HS-27A (cell line): ENCODE measurements at regions not wholly inside any gene's neighbourhood (a gene's known extent, or its start where the extent isn't known, plus 50 kb on each side); places are given as distances from the start of the nearest gene placed in this dataset.
"Not testable (repeated sequence)": the region's sequence is repeated elsewhere in the genome, so short reads cannot be mapped to it uniquely, and the experiment has no call there.

Experiments used
- DNase-seq: peaks from one replicate; pipeline ENCODE4 v3.0.0-alpha.2; 2012; ENCODE audit warnings: low read depth, missing footprints

DNA sequence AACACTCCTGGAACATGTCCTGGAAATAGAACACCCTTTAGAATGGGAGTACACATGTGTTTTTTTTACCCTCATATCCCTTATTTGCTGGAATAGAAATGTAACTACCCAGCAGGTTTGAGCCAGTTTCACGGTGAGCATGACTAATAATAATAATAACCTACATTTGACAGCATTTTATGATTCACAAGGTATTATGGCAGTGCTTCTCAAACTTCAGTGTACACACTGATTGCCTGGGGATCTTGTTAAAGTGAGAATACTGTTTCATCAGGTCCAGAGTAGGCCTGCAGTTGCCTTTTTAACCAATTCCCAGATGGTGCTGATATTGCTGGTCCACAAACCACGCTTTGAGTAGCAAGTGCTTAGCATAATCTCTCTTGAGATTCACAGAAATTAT, 63.9 kb downstream of the NFKBIZ start:
- DNase-seq: no peak

DNA sequence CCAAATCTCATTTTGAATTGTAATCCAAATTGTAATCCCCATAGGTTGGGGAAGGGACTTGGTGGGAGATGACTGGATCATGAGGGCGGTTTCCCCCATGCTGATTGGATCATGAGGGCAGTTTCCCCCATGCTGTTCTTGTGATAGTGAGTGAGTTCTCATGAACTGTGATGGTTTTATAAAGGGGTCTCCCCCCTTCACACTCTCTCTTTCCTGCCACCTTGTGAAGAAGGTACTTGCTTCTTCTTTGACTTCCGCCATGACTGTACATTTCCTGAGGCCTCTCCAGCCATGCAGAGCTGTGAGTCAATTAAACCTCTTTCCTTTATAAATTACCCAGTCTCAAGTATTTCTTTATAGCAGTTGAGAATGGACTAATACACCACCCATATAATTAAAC, 68.4 kb downstream of the NFKBIZ start:
- not testable (repeated sequence) for DNase-seq

DNA sequence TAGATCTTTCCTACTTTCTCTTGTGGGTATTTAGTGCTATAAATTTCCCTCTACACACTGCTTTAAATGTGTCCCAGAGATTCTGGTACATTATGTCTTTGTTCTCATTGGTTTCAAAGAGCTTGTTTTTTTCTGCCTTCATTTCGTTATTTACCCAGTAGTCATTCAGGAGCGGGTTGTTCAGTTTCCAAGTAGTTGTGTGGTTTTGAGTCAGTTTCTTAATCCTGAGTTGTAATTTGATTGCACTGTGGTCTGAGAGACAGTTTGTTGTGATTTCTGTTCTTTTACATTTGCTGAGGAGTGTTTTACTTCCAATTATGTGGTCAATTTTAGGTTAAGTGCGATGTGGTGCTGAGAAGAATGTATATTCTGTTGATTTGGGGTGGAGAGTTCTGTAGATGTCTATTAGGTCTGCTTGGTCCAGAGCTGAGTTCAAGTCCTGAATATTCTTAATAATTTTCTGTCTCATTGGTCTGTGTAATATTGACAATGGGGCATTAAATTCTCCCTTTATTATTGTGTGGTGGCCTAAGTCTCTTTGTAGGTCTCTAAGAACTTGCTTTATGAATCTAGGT, 72.9 kb downstream of the NFKBIZ start:
- not testable (repeated sequence) for DNase-seq

DNA sequence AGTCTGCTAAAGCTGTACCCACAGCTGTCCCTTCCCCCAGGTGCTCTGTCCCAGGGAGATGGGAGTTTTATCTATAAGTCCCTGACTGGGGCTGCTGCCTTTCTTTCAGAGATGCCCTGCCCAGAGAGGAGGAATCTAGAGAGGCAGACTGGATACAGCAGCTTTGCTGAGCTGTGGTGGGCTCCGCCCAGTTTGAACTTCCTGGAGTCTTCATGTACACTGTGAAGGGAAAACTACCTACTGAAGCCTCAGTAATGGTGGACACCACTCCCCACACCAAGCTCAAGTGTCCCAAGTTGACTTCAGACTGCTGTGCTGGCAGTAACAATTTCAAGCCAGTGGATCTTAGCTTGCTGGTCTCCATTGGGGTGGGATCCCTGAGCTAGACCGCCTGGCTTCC, 75.3 kb downstream of the NFKBIZ start:
- DNase-seq: not testable (repeated sequence)

DNA sequence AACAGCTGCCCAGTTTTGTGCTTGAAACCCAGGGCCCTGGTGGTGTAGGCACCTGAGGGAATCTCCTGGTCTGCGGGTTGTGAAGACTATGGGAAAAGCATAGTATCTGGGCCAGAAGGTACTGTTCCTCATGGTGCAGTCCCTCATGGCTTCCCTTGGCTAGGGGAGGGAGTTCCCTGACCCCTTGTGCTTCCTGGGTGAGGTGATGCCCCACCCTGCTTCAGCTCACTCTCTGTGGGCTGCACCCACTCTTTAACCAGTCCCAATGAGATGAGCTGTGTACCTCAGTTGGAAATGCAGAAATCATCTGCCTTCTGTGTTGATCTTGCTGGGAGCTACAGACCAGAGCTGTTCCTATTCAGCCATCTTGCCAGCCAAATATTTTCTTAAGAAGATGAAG, 75.8 kb downstream of the NFKBIZ start:
- DNase-seq: not testable (repeated sequence)

DNA sequence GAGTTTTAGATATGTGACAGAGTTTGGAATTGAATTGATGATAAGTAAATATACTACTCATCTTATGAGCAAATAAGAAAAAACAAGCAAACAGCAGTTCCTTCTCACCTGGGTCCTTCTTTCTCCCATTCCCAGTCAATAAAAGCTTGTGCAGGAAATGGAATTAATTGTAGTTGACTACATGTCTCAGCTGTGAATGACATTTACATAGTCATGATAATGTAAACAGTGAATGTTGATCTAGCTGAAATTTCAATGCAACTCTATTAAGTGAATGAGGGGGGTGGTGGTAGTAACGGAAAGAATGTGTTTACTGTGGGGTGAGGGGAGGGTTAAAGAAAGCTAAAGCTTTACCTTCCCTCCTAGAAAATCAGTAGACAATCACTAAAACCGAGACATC, 76.2 kb downstream of the NFKBIZ start:
- DNase-seq: no peak

DNA sequence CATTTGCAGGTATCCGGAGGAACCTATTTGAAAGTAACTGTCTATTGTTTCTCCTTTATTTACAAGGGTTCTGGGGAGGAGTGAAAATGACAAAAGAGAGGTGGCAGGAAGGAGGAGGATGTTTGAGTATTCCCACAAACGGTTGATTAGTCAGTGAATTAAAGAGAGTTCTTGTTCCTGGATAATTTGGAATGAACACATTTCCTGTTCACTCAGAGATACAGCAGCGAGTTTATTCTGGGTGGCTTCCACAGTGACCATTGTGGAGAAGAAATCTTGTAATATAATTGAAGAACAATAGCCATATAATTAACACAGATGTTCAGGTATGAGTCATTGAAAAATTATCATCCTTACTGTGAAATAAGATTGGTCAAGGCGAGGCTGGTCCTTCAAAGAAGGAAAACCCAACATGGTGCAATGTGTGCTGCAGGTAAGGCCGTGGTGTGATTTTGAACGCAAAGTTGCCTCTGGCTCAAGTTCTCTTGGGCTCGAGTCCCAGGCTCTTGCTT, 77.3 kb downstream of the NFKBIZ start:
- DNase-seq: no peak

DNA sequence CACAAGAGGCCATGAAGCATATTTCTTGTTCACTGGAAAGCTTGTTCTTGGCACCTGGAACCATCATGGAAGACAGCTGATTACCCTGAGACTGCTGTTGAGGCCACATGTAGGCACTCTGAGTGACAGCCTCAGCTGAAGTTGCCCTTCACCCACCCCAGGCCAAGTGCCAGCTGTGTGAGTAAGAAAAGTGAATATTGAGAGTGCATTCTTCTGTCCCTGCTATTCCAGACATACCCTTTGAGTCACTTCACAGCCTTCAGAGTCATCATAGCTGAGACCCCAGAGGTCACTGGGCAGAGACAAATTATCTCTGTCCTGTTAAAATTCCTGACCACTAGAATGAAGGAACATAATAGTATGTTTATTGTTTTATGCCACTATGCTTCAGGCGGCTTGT, 79.6 kb downstream of the NFKBIZ start:
- peak; percentile 83 for DNase-seq

DNA sequence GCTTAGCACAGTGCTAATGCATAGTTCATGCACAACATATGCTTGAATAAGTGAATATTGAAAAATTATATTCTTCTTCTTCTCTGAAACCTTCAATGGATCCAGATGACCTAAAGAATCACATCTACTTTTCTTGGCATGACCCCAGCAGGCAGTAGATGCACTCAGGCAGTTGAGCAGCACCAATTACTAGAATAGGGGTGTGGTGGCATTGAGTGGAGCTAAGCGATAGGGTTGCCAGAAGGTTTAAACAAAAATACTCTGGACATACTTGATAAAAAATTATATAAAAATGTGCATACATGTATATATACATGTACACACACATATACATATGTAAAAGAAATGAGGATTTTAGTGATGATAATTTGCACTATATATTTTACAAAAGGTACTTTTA, 81.8 kb downstream of the NFKBIZ start:
- DNase-seq: no peak

DNA sequence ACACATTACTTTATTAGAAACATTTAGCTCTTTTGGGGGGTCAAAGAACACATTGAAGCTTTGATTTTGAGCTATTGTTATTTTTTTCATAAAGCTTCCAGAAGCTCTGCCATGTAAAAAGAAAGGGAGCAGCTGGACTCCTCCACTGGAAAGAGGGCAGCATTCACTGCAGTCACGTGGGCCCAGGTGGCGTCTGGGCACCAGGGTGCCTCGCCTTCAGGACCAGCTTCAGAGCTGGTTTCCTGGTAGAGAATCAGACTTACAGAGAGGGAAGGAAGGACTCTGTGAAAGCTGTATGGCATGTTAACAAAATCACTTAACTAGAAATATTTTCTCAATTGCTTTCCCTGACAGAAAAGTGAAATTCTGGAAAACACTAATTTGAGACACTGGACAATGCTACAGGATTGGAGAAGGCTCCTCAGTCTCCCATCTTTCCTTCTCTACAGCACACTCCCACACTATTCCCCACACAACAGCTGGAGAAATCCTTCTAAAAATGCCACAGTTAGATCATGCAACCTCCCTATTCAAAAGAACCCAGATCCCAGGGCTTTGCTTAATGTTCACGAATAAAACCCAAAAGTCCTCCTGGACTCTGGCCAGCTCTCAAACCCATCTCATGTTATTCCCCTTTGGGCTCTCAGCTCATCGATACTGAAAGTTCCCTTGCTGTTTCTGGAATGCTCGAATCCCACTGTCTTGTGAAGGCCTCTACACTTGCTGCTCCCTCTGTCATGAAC, 83.2 kb downstream of the NFKBIZ start:
- DNase-seq: no peak

DNA sequence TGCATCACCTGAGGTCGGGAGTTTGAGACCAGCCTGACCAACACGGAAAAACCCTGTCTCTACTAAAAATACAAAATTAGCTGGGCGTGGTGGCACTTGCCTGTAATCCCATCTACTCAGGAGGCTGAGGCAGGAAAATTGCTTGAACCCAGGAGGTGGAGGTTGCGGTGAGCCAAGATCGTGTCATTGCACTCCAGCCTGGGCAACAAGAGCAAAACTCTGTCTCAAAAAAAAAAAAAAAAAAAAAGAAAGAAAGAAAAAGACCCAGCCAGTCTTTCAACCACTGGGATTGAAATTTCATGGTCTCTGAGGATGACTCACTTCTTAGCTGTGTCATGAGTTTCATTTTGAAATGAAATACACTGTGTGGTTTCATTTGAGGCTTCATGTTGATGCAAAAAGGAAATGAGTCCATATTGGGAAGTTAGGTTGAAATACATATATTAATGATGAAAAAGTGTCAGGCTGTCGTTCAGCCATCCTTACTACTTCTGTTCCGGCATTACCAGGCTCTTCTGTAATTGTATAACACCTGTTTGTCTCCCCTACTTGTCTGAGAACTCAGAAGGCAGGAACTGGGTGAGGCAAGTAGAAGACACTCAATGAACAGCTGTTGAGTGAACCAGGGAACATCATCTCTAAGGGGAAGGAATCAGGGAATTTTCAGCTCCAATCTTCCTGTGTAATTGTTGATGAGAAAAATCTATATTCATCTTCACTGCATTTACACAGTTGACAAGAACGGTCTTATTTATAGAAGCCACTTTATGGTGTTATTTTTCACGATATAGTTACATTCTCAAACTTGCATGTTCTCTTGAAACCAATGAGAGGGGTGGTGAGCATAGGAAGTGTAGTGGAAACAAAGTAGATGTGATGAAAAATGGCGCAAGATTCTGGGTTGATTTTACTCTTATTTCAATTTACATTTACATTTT, 87.4 kb downstream of the NFKBIZ start:
- peak; percentile 79 for DNase-seq

DNA sequence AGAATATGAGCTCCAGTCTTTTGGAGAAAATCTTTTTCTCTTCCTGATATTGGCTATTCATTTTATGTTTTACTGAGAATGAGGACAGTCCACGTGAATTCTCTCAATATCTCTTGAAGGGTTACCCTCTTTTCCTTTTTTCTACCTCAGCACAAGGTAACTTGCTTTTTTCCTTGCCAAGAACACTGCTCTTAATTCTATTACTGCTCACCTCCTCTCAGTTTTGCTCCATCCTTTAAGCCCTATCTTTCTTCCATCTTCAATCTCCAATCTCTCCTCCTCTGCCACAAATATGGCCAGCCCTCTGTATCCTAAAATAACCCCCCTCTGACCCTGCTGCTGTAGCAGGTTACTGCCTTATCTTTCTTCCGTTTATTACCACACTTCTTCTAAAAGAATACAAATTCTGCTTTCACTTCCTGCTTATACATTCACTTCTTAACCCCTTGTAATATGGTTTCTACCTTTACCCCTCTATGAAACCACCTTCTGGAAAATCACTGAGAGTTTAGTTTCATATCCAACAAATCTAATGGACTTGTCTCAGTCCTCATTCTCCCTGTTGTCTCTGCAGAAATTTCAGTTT, 89.0 kb downstream of the NFKBIZ start:
- no peak for DNase-seq

DNA sequence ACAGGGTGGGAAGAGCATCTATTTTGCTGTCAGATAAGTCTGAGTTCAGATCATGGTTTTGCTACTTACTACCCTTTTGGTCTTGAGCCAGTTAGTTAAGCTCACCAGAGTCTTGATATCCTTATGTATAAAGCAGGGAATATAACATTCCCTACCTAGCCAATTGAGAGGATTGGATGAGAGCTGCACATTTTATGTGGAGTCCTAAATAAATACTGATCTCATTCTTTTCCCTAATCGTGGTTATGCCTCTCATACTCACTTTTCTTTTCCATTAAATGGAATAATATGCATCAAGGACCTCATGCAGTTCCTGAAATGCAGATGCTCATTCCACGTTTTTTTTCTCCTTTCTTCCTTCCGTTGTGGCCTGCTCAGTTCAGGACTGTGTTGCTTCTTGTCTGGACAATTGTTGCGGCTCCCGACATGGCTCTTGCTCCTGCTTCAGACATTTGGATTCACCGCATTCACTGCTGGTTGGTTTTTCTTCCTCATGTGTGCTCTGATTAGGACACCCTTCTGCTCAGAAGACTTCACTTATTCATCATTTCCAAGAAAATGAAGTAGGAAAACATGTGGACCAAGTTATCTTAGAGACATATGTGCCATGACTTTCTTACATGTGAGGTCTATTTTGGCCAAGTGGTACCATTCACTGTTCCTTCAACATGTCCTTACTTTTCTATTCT, 90.2 kb downstream of the NFKBIZ start:
- DNase-seq: no peak

DNA sequence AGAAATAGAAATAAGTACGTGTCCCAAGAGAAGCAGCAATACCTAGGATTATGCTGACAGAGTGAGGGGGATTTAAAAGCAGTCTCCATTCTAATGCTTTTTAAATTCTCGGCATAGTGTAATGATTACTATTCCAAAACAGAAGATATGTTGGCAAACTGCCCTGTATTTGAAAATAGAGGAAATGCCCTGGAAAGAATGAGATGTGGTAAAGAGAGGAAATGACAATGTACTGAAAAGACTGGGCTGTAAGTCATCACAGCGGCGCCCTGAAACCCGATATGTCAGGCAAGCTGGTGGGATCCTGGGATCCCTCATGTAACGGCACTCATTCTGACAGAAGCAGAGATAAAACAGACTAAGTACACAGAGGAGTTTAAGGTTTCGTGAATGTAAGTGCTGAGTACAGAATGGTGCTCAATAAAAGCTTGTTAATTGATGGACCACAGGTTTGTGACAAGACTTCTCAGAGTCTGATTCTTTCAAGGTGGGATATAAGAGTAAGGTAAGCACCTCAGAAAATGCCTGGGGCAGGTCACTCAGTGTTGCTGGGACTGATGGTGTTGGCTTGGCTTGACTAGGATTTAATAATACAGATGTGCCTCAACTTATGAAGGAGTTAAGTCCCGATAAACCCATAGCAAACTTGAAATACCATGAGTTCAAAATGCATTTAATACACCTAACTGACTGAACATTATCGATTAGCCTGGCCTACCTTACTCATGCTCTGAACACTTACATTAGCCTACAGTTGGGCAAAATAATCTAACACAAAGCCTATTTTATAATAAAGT, 91.4 kb downstream of the NFKBIZ start:
- peak; percentile 97 for DNase-seq

DNA sequence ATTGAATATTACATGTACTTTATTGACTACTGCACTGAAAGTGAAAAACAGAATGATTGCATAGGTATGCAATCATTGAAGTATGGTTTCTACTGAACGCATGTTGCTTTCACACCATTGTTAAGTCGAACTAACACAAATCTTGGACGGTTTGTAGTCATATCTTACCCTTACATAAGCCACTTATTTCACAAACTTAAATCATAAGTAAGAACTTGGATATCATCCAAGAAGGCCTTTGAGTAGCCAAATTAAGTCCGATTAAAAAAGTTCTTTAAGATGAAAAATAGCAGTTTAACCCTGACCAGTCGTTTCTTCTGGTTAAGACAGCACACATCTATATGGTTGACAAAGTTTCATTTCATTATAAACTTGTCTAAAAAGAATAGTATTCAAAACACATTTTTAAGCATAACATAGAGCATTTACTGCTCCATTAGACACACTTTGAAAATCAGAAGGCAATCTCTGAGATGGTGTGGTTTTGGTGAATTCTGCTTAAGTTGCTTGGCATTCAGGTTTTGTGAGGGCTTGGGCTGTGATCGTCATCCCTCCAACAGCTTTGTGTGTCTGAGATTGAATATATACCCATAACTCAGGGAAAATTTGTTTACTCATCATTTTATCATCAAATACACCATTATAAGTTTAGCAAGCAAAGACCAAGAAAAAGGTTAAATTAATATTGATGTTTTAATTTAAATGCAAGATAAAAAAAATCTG, 92.2 kb downstream of the NFKBIZ start:
- DNase-seq: no peak

DNA sequence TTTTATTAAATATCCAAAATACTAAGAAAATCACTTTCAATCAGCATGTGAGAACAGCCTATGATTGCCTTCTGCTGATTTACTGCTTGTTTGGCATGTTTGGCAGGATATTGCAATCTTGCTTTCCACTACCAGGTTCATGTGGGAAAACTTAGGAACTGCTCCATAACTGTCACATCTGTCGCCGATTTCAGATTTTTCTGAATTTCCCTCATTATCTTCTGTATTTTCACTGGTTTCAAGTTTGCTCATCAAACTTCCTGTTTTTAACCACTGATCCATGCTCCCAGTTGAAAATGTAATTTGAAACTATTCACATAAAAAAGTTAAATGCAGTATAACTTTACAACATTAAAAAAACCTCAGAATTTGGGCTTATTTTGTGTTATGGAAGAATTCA, 93.0 kb downstream of the NFKBIZ start:
- DNase-seq: no peak

DNA sequence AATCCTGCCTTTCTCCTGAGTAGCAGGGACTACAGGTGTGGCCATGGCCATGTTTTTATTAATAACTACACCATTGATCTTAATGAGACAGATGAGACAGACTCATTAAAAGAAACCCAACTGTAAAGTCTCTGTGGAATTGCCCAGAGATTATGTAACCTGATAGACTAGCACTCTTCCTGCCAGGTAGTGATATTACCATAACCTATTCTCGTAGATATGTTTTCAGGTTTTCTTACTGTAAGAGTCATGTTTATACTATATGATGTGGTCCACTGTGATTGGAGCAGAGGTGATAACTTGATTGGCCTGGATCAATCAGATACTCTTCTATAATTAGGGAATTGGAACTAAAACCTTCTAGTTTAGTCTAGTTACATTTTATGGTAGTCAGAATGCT, 93.7 kb downstream of the NFKBIZ start:
- DNase-seq: no peak

DNA sequence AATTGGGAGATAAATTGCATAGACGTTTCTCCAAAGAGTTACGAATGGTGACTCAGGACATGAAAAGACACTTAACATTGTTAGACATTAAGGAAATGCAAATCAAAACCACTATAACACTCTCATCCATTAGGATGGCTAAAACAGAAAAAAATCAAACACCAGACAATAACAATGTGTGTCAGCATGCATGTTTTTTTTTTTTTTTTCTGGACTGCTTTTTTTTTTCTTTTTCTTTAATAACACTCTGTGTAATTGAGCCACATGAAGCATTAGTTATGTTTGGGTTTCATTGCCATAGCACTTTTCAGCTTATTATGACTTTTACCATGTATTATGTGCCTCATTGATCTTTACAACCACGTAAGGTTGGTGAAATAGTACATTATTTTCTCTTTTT, 95.0 kb downstream of the NFKBIZ start:
- no peak for DNase-seq

DNA sequence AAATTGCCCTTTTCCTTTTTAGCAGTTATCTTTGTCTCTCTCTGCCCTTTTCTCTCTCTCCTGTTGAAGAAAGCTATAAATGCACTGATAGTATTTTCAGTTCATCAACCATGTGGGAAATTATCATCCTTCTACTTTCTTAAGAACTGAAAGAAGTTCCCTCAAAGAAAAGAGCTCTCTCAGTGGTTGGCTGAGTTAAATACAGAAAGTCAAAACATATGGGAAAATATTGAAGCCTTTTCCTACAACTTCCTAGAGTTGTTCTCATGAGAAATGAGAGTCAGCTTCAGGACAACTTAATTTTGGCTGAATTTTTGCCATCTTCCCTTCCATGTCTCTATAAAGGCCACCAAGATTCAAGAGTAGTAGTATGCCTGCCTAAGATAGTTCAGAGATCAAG, 96.7 kb downstream of the NFKBIZ start:
- no peak for DNase-seq

DNA sequence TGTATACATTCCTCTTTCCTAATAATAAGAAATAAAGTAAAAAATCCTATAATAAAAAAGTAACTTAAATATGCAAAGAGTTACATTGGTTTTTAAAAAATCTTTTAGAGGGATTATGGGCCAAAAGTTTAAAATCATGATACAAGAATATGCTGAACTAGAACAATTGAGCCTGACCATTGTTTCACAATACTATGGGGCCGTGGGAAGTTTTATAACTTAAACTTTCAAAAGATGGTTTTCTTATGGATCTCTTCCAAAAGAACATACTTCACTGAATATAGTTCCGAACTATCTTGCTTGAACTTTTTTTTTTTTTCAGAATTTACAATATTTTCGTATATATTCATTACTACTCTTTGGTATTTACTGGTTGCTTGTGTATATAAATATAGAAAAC, 97.6 kb downstream of the NFKBIZ start:
- no peak for DNase-seq
